H1 (cell line): ENCODE measurements at regions not wholly inside any gene's neighbourhood (a gene's known extent, or its start where the extent isn't known, plus 50 kb on each side); places are given as distances from the start of the nearest gene placed in this dataset.

Experiments
- CTCF ChIA-PET: fragments of 300-600 bp; sonication (Branson Sonifier 250); formaldehyde crosslinking; loops from one replicate; lab custom pipeline; 2021; ENCODE audit not compliant: partially characterized antibody; lab: Charles Lee
- POLR2A ChIA-PET: fragments of 300-600 bp; sonication (Branson Sonifier 250); formaldehyde crosslinking; loops from one replicate; lab custom pipeline; 2021; ENCODE audit warnings: inconsistent platforms; ENCODE audit not compliant: partially characterized antibody; lab: Charles Lee
- DNase-seq, 2 experiments: peaks; one replicate each; pipeline versions ENCODE4 v3.0.0 to v3.0.0-alpha.2; 2010 to 2022; ENCODE audit warnings: low spot score in 2 of 2, low read depth in 1 of 2, mixed read lengths in 1 of 2
- FAIRE-seq: peaks from 2 replicates; lab custom pipeline; 2011; peaks lifted over from hg19 to GRCh38; lab: Jason Lieb, UNC
- H2AFZ ChIP-seq: 2 replicates; pipeline ENCODE4 v1.8.1; 2012; ENCODE audit warnings: low read length, inconsistent platforms
- H2AK5ac ChIP-seq: 2 replicates; pipeline ENCODE4 v1.6.1; 2013; ENCODE audit warnings: low read depth, low read length
- H2BK120ac ChIP-seq: replicated peaks from 2 replicates; pipeline ENCODE3; 2013; ENCODE audit warnings: low read depth, low read length, inconsistent platforms
- H2BK12ac ChIP-seq: 2 replicates; pipeline ENCODE4 v1.6.1; 2013; ENCODE audit warnings: low read depth, low read length
- H2BK15ac ChIP-seq: 2 replicates; pipeline ENCODE4 v1.6.1; 2013; ENCODE audit warnings: low read length
- H2BK20ac ChIP-seq: 2 replicates; pipeline ENCODE4 v1.6.1; 2013; ENCODE audit warnings: low read length
- H2BK5ac ChIP-seq: 2 replicates; pipeline ENCODE4 v1.6.1; 2013; ENCODE audit warnings: low read depth, low read length
- H3K14ac ChIP-seq: 2 replicates; pipeline ENCODE4 v1.6.1; 2013; ENCODE audit warnings: inconsistent platforms; ENCODE audit not compliant: insufficient read length
- H3K18ac ChIP-seq: 2 replicates; pipeline ENCODE4 v1.6.1; 2013; ENCODE audit warnings: low read length; ENCODE audit errors: extremely low read depth
- H3K23ac ChIP-seq: 2 replicates; pipeline ENCODE4 v1.6.1; 2013; ENCODE audit warnings: inconsistent platforms; ENCODE audit not compliant: insufficient read length
- H3K23me2 ChIP-seq: 2 replicates; pipeline ENCODE4 v1.6.1; 2013; ENCODE audit warnings: low read depth, low read length
- H3K27ac ChIP-seq: 2 replicates; pipeline ENCODE4 v1.6.1; 2011; ENCODE audit warnings: low read depth, low read length, inconsistent platforms
- H3K27me3 ChIP-seq, 4 experiments: replicated peaks in 1 of 4; 1 replicate in 1 of 4; 2 replicates in 3 of 4; pipeline versions ENCODE4 v1.6.1 to v1.8.1; 2011 to 2013; ENCODE audit warnings: low read length in 3 of 4, mild to moderate bottlenecking in 3 of 4, inconsistent platforms in 2 of 4, mixed read lengths in 2 of 4, moderate library complexity in 1 of 4; ENCODE audit not compliant: control insufficient read depth in 3 of 4, insufficient read depth in 3 of 4; ENCODE audit errors: extremely low read depth in 1 of 4
- H3K36me3 ChIP-seq, 4 experiments: 2 replicates each; pipeline versions ENCODE4 v1.6.1 to v1.8.1; 2011 to 2013; ENCODE audit warnings: mild to moderate bottlenecking in 4 of 4, low read length in 3 of 4, moderate library complexity in 2 of 4, control low read depth in 1 of 4, inconsistent platforms in 1 of 4; ENCODE audit not compliant: insufficient read depth in 4 of 4, control insufficient read depth in 2 of 4
- H3K4ac ChIP-seq: replicated peaks from 2 replicates; pipeline ENCODE3; 2013; ENCODE audit warnings: low read length, low read depth, mixed read lengths, inconsistent platforms; ENCODE audit not compliant: insufficient read length
- H3K4me1 ChIP-seq, 4 experiments: replicated peaks in 1 of 4; 1 replicate in 1 of 4; 2 replicates in 3 of 4; pipeline versions ENCODE4 v1.6.1 to v1.8.1; 2011 to 2013; ENCODE audit warnings: low read length in 3 of 4, inconsistent platforms in 2 of 4, mixed read lengths in 1 of 4; ENCODE audit not compliant: insufficient read depth in 4 of 4, control insufficient read depth in 3 of 4
- H3K4me2 ChIP-seq, 2 experiments: 2 replicates each; pipeline versions ENCODE4 v1.6.1 to v1.8.1; 2011 to 2013; ENCODE audit warnings: low read depth in 2 of 2, low read length in 2 of 2, control low read depth in 1 of 2, inconsistent platforms in 1 of 2, mild to moderate bottlenecking in 1 of 2; ENCODE audit not compliant: insufficient read depth in 1 of 2
- H3K4me3 ChIP-seq, 4 experiments: fragments of 200-600, 300-600 bp in 1 of 4; sonication (generic), shearing (Covaris generic), sonication (Bioruptor Twin) in 1 of 4; 2 replicates each; pipeline versions ENCODE4 v1.5.1 to v1.8.1; 2011 to 2016; ENCODE audit warnings: low read length in 4 of 4, low read depth in 3 of 4, control low read depth in 2 of 4, inconsistent platforms in 2 of 4, mild to moderate bottlenecking in 2 of 4, mixed read lengths in 1 of 4, moderate library complexity in 1 of 4; ENCODE audit not compliant: insufficient read depth in 2 of 4; ENCODE audit errors: extremely low read depth in 1 of 4
- H3K56ac ChIP-seq: replicated peaks from 2 replicates; pipeline ENCODE3; 2013; ENCODE audit warnings: low read depth, mild to moderate bottlenecking, mixed read lengths, low read length, inconsistent platforms; ENCODE audit not compliant: insufficient read length
- H3K79me1 ChIP-seq: 2 replicates; pipeline ENCODE4 v1.6.1; 2013; ENCODE audit warnings: low read depth, low read length, control low read depth
- H3K79me2 ChIP-seq, 2 experiments: 2 replicates each; pipeline versions ENCODE4 v1.6.1 to v1.8.1; 2012 to 2013; ENCODE audit warnings: low read length in 2 of 2, mild to moderate bottlenecking in 2 of 2, inconsistent platforms in 1 of 2; ENCODE audit not compliant: insufficient read depth in 2 of 2, control insufficient read depth in 1 of 2
- H3K9ac ChIP-seq, 4 experiments: replicated peaks in 1 of 4; 1 replicate in 1 of 4; 2 replicates in 3 of 4; pipeline versions ENCODE4 v1.6.1 to v1.8.1; 2011 to 2013; ENCODE audit warnings: low read depth in 3 of 4, low read length in 3 of 4, control low read depth in 2 of 4, mild to moderate bottlenecking in 2 of 4, moderate library complexity in 2 of 4, inconsistent platforms in 1 of 4; ENCODE audit errors: extremely low read depth in 1 of 4
- H3K9me3 ChIP-seq, 2 experiments: 2 replicates each; pipeline versions ENCODE4 v1.6.1 to v1.8.1; 2012 to 2013; ENCODE audit warnings: mild to moderate bottlenecking in 2 of 2, moderate library complexity in 2 of 2, control low read depth in 1 of 2, inconsistent platforms in 1 of 2, low read depth in 1 of 2, low read length in 1 of 2, mixed read lengths in 1 of 2; ENCODE audit not compliant: insufficient read depth in 2 of 2
- H4K20me1 ChIP-seq, 2 experiments: replicated peaks in 1 of 2; 2 replicates each; pipeline versions ENCODE3 to v1.8.1; 2011 to 2013; ENCODE audit warnings: inconsistent platforms in 2 of 2, low read length in 2 of 2, mild to moderate bottlenecking in 1 of 2; ENCODE audit not compliant: insufficient read depth in 2 of 2, control insufficient read depth in 1 of 2
- H4K5ac ChIP-seq: 2 replicates; pipeline ENCODE4 v1.6.1; 2013; ENCODE audit warnings: low read length, low read depth, mixed read lengths, inconsistent platforms; ENCODE audit not compliant: insufficient read length
- H4K8ac ChIP-seq: 2 replicates; pipeline ENCODE4 v1.8.0; 2013; ENCODE audit warnings: mild to moderate bottlenecking, moderate library complexity, low read length, inconsistent platforms; ENCODE audit not compliant: insufficient read depth; ENCODE audit errors: extremely low read depth
- H4K91ac ChIP-seq: replicated peaks from 2 replicates; pipeline ENCODE3; 2013; ENCODE audit warnings: low read length, mixed read lengths, inconsistent platforms; ENCODE audit not compliant: insufficient read length
- BACH1 ChIP-seq: IDR thresholded peaks from 2 replicates; pipeline ENCODE4 v1.6.1; 2012; ENCODE audit warnings: low read length, improper control_type of control experiment
- CBX5 ChIP-seq: fragments of 300-800, 300-1000 bp; sonication (generic); IDR thresholded peaks from 2 replicates; pipeline ENCODE4 v1.7.1; 2016; ENCODE audit warnings: antibody characterized with exemption, low read length, low read depth
- CHD1 ChIP-seq: IDR thresholded peaks from 2 replicates; pipeline ENCODE4 v1.6.1; 2012; ENCODE audit warnings: low read depth, low read length, improper control_type of control experiment
- CTCF ChIP-seq, 3 experiments: IDR thresholded peaks; 1 replicate in 2 of 3; 2 replicates in 1 of 3; pipeline versions ENCODE4 v1.5.1 to v1.6.1; 2011; ENCODE audit warnings: low read length in 3 of 3, mild to moderate bottlenecking in 3 of 3, inconsistent platforms in 2 of 3, low read depth in 1 of 3, moderate library complexity in 1 of 3; ENCODE audit not compliant: insufficient read depth in 1 of 3; ENCODE audit errors: control extremely low read depth in 1 of 3
- GABPA ChIP-seq: IDR thresholded peaks from 2 replicates; pipeline ENCODE4 v1.6.1; 2011; ENCODE audit warnings: mild to moderate bottlenecking, low read length, moderate library complexity, borderline replicate concordance; ENCODE audit not compliant: insufficient read depth
- HDAC2 ChIP-seq, 2 experiments: fragments of 300-600 bp in 1 of 2; sonication (generic) in 1 of 2; IDR thresholded peaks; 2 replicates each; pipeline ENCODE4 v1.6.1; 2011 to 2012; ENCODE audit warnings: low read depth in 2 of 2, low read length in 2 of 2, mild to moderate bottlenecking in 2 of 2, moderate library complexity in 2 of 2, borderline replicate concordance in 1 of 2, inconsistent platforms in 1 of 2
- MAX ChIP-seq: IDR thresholded peaks from 2 replicates; pipeline ENCODE4 v1.6.1; 2012; ENCODE audit warnings: inconsistent platforms
- PHF8 ChIP-seq: fragments of 200-600 bp; sonication (generic); conservative IDR thresholded peaks from 2 replicates; pipeline ENCODE4 v1.7.1; 2012; ENCODE audit warnings: low read depth, mild to moderate bottlenecking, inconsistent platforms, low read length, moderate library complexity
- POLR2AphosphoS5 ChIP-seq: IDR thresholded peaks from 2 replicates; pipeline ENCODE4 v1.6.1; 2011; ENCODE audit warnings: low read depth, low read length
- RFX5 ChIP-seq: IDR thresholded peaks from 2 replicates; pipeline ENCODE4 v1.6.1; 2011; ENCODE audit warnings: low read depth, low read length, improper control_type of control experiment, borderline replicate concordance
- SUZ12 ChIP-seq: fragments of 200-600 bp; sonication (generic); IDR thresholded peaks from 2 replicates; pipeline ENCODE4 v1.6.1; 2012; ENCODE audit warnings: mild to moderate bottlenecking, inconsistent platforms, low read length, moderate library complexity, mixed read lengths
- TBP ChIP-seq: IDR thresholded peaks from 2 replicates; pipeline ENCODE4 v1.6.1; 2011; ENCODE audit warnings: low read depth, low read length, improper control_type of control experiment
- WGBS, 2 experiments: shearing (Covaris generic) in 1 of 2; methylation state at CpG; one replicate each; pipeline versions ENCODE4 v1.1.6 to v1.1.7; 2013 to 2015; ENCODE audit warnings: low lambda C conversion rate in 2 of 2, mixed read lengths in 2 of 2, inconsistent platforms in 1 of 2, low coverage in 1 of 2, missing lambda C conversion rate in 1 of 2; ENCODE audit not compliant: insufficient replicate concordance in 2 of 2, insufficient coverage in 1 of 2, insufficient read length in 1 of 2; ENCODE audit errors: extremely low coverage in 1 of 2, missing lambda C conversion rate in 1 of 2; 5-methylcytosine and 5-hydroxymethylcytosine counted together

- Histone ChIP-seq H3K4me1 (no peaks in the 10 kb centered on the region), H2BK5ac (no peak overlapping the region), H3K79me1 (no peaks in the 10 kb centered on the region), H3K27ac (no peak overlapping the region), H3K23ac (no peak overlapping the region), H3K9ac (no peak overlapping the region), H4K20me1 (no peaks in the 10 kb centered on the region), H2AFZ (peak overlapping the region; percentile 93), H3K27me3 (no peaks in the 10 kb centered on the region), H3K23me2 (no peaks in the 10 kb centered on the region), H3K4me2 (no peak overlapping the region), H3K4me3 (no peak overlapping the region), H3K18ac (no peak overlapping the region), H2AK5ac (no peak overlapping the region), H3K56ac (no peak overlapping the region), H3K36me3 (no peaks in the 10 kb centered on the region), H3K4ac (no peak overlapping the region), H4K8ac (no peak overlapping the region), H4K5ac (no peak overlapping the region), H2BK120ac (no peak overlapping the region), H4K91ac (no peak overlapping the region), H2BK15ac (no peak overlapping the region), H3K79me2 (no peaks in the 10 kb centered on the region), H2BK20ac (no peak overlapping the region), H3K9me3 (no peaks in the 10 kb centered on the region), H3K14ac (no peak overlapping the region), H2BK12ac (no peak overlapping the region)
- 95% methylated on average over 7 of the region's 7 CpGs; no CpG with 5 or more reads in 1 of the 2 experiments for WGBS, 2 experiments
- CTCF ChIA-PET = interaction anchor here (1.2 to 1.3 kb wide), 2 partner anchors 21 to 46 kb away, joined by 4 read pairs; no protein-coding TSS in a partner anchor
- POLR2A ChIA-PET = no interaction called here
- no peak for DNase-seq
- FAIRE-seq = no peak
- TF ChIP-seq TBP (no peak), SUZ12 (no peak), CHD1 (no peak), CBX5 (no peak), RFX5 (no peak), BACH1 (no peak), PHF8 (no peak), MAX (no peak), CTCF (IDR thresholded peaks at IDR 0.05; ENCODE audit: control extremely low read depth in 1 of 3, insufficient read depth in 1 of 3, low read depth in 1 of 3, low read length in 3 of 3) (no peak), HDAC2 (IDR thresholded peaks at IDR 0.05; ENCODE audit: borderline replicate concordance in 1 of 2, low read depth in 2 of 2, low read length in 2 of 2) (no peak), POLR2AphosphoS5 (no peak), GABPA (no peak)
Measured at GRCh38 chr3:82186017-82186416, 424.6 kb upstream of the GBE1 start.
